ENCODE measurements at regions not wholly inside any gene's neighbourhood (a gene's known extent, or its start where the extent isn't known, plus 50 kb on each side); places are given as distances from the start of the nearest gene placed in this dataset.

- DNase-seq (ENCODE audit: low read depth): no peak
- H3K4me3 ChIP-seq (ENCODE audit: control insufficient read depth, low read depth, low read length): no peak overlapping the region
- no peak for TF ChIP-seq CTCF (conservative IDR thresholded peaks at IDR 0.05; ENCODE audit: control insufficient read depth, insufficient read depth, low read depth, low read length)
Measured at GRCh38 chr5:166200532-166200931, 2090.9 kb upstream of the WWC1 start.

- H3K4me3 ChIP-seq (ENCODE audit: control insufficient read depth, low read depth, low read length): no peak overlapping the region
- no peak for TF ChIP-seq CTCF (conservative IDR thresholded peaks at IDR 0.05; ENCODE audit: control insufficient read depth, insufficient read depth, low read depth, low read length)
- DNase-seq (ENCODE audit: low read depth): no peak
Measured at GRCh38 chr5:166211640-166212039, 2079.8 kb upstream of the WWC1 start.

- no peak for TF ChIP-seq CTCF (conservative IDR thresholded peaks at IDR 0.05; ENCODE audit: control insufficient read depth, insufficient read depth, low read depth, low read length)
- no peak overlapping the region for H3K4me3 ChIP-seq (ENCODE audit: control insufficient read depth, low read depth, low read length)
- no peak for DNase-seq (ENCODE audit: low read depth)
Measured at GRCh38 chr5:166236327-166236726, 2055.1 kb upstream of the WWC1 start.

- DNase-seq (ENCODE audit: low read depth): no peak
- no peak for TF ChIP-seq CTCF (conservative IDR thresholded peaks at IDR 0.05; ENCODE audit: control insufficient read depth, insufficient read depth, low read depth, low read length)
- no peak overlapping the region for H3K4me3 ChIP-seq (ENCODE audit: control insufficient read depth, low read depth, low read length)
Measured at GRCh38 chr5:166240705-166241104, 2050.7 kb upstream of the WWC1 start.

GRCh38 chr5:166245556-166245955 lies 2045.9 kb upstream of the WWC1 start:
- H3K4me3 ChIP-seq (ENCODE audit: control insufficient read depth, low read depth, low read length): no peak overlapping the region
- DNase-seq (ENCODE audit: low read depth): no peak
- TF ChIP-seq CTCF (conservative IDR thresholded peaks at IDR 0.05; ENCODE audit: control insufficient read depth, insufficient read depth, low read depth, low read length): no peak

- no peak overlapping the region for H3K4me3 ChIP-seq (ENCODE audit: control insufficient read depth, low read depth, low read length)
- no peak for DNase-seq (ENCODE audit: low read depth)
- no peak for TF ChIP-seq CTCF (conservative IDR thresholded peaks at IDR 0.05; ENCODE audit: control insufficient read depth, insufficient read depth, low read depth, low read length)
Measured at GRCh38 chr5:166251786-166252185, 2039.7 kb upstream of the WWC1 start.

- no peak for TF ChIP-seq CTCF (conservative IDR thresholded peaks at IDR 0.05; ENCODE audit: control insufficient read depth, insufficient read depth, low read depth, low read length)
- no peak for DNase-seq (ENCODE audit: low read depth)
- no peak overlapping the region for H3K4me3 ChIP-seq (ENCODE audit: control insufficient read depth, low read depth, low read length)
Measured at GRCh38 chr5:166257661-166258060, 2033.8 kb upstream of the WWC1 start.
